Right atrium auricular region (tissue), 2 donors: ENCODE measurements at regions not wholly inside any gene's neighbourhood (a gene's known extent, or its start where the extent isn't known, plus 50 kb on each side); places are given as distances from the start of the nearest gene placed in this dataset.

Experiments
- DNase-seq: peaks from one replicate; pipeline ENCODE4 v3.0.0-alpha.2; 2019; ENCODE audit warnings: low spot score
- H3K27ac ChIP-seq, 2 donors: fragments of 200-600 bp; sonication (generic); 1 replicate in 1 of 2; 2 replicates in 1 of 2; pipeline ENCODE4 v1.5.1; 2016 to 2019
- H3K27me3 ChIP-seq, 2 donors: fragments of 200-600 bp; sonication (generic); one replicate each; pipeline versions ENCODE4 v1.5.1 to v1.6.0; 2017 to 2019
- H3K36me3 ChIP-seq: fragments of 200-600 bp; sonication (generic); one replicate; pipeline ENCODE4 v1.5.1; 2016
- H3K4me1 ChIP-seq, 2 donors: fragments of 200-600 bp; sonication (generic); one replicate each; pipeline versions ENCODE4 v1.5.1 to v1.6.0; 2017 to 2019
- H3K4me3 ChIP-seq, 2 donors: fragments of 200-600 bp; sonication (generic); 1 replicate in 1 of 2; 2 replicates in 1 of 2; pipeline ENCODE4 v1.5.1; 2017 to 2019; ENCODE audit warnings: mild to moderate bottlenecking in 1 of 2, moderate library complexity in 1 of 2
- H3K9me3 ChIP-seq, 2 donors: fragments of 200-600 bp; sonication (generic); one replicate each; pipeline ENCODE4 v1.5.1; 2019
- CTCF ChIP-seq, 2 donors: fragments of 200-600 bp; sonication (generic); IDR thresholded peaks; one replicate each; pipeline ENCODE4 v1.5.1; 2019; ENCODE audit warnings: antibody characterized with exemption in 2 of 2

DNA sequence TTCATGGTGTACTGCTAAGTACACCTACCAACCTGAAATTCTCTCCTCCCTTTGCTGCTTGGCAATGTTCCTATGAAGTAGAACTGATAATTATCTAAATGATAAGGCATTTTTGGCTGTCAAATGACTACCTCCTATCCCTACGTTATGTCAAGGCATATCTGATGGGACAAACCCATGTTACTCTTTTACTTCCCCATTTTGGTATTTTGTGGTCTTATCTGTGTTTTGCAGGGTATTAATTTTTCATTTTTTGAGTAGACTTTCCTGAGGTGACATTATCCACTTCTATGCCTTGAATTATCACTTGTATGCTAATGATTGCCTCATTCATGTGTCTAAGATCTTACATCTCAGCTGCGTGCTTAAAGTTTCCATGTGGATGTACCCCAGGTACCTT is 499.6 kb upstream of the B3GALT2 start:
- Histone ChIP-seq H3K27me3 (no peaks in the 10 kb centered on the region), H3K4me1 (no peaks in the 10 kb centered on the region), H3K27ac (no peak overlapping the region), H3K4me3 (no peak overlapping the region), H3K9me3 (no peaks in the 10 kb centered on the region), H3K36me3 (no peaks in the 10 kb centered on the region)
- no peak for DNase-seq
- no peak for TF ChIP-seq CTCF (IDR thresholded peaks at IDR 0.05)

DNA sequence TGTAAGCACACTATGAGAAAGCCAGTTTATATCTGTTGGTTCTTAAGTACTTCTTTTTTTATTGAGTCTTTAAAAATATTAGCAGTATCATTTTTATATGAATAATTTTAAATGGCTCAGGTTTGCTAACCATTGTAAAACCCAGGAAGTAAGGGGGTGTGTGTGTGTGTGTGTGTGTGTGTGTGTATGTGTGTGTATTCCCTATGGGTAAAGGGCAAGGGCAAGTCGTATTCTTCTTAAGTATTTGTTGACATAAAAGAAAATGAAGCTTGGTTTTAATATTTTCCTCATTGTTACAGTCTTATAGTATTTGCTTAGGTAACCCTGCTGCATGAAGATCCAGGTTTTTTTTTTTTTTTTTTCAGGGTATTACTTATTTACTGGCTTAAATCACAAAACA is 495.0 kb upstream of the B3GALT2 start:
- no peak for TF ChIP-seq CTCF (IDR thresholded peaks at IDR 0.05)
- Histone ChIP-seq H3K4me1 (no peaks in the 10 kb centered on the region), H3K27me3 (no peaks in the 10 kb centered on the region), H3K27ac (no peak overlapping the region), H3K36me3 (no peaks in the 10 kb centered on the region), H3K4me3 (no peak overlapping the region), H3K9me3 (no peaks in the 10 kb centered on the region)
- DNase-seq: no peak

DNA sequence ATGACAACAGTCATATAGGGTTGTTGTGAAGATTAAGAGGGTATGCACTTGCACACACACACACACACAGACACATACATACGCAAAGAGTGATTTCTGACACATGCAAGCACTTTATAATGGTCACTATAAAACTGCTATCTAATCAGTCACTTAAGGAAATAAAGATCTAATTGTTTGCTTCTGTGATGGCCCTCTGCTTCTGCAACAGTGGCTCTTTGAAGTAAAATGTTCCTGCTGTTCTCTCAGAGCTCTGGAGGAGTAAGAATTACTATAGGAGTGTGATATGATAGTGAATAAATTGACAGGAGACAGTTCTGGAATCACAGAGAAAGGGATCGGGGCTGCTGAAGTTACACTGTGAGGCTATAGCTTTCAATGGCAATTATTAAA is 494.5 kb upstream of the B3GALT2 start:
- H3K36me3 ChIP-seq: no peaks in the 10 kb centered on the region
- no peak overlapping the region for H3K27ac ChIP-seq

GRCh38 chr1:193680247-193680923 is 494.0 kb upstream of the B3GALT2 start:
- no peaks in the 10 kb centered on the region for H3K4me1 ChIP-seq
- no peak overlapping the region for H3K4me3 ChIP-seq
- H3K27me3 ChIP-seq: no peaks in the 10 kb centered on the region
- H3K27ac ChIP-seq: no peak overlapping the region
- no peaks in the 10 kb centered on the region for H3K9me3 ChIP-seq
- TF ChIP-seq CTCF (IDR thresholded peaks at IDR 0.05): no peak
- DNase-seq: no peak
- no peaks in the 10 kb centered on the region for H3K36me3 ChIP-seq

More for the DNA sequence above, 494.5 kb upstream of the B3GALT2 start:
- no peak for DNase-seq
- H3K9me3 ChIP-seq: no peaks in the 10 kb centered on the region
- no peak for TF ChIP-seq CTCF (IDR thresholded peaks at IDR 0.05)
- H3K27me3 ChIP-seq: no peaks in the 10 kb centered on the region
- H3K4me1 ChIP-seq: no peaks in the 10 kb centered on the region
- no peak overlapping the region for H3K4me3 ChIP-seq

GRCh38 chr1:193677874-193678273 is 491.5 kb upstream of the B3GALT2 start:
- DNase-seq: no peak
- Histone ChIP-seq H3K4me1 (no peaks in the 10 kb centered on the region), H3K36me3 (no peaks in the 10 kb centered on the region), H3K4me3 (no peak overlapping the region), H3K27me3 (no peaks in the 10 kb centered on the region), H3K27ac (no peak overlapping the region), H3K9me3 (no peaks in the 10 kb centered on the region)
- no peak for TF ChIP-seq CTCF (IDR thresholded peaks at IDR 0.05)

DNA sequence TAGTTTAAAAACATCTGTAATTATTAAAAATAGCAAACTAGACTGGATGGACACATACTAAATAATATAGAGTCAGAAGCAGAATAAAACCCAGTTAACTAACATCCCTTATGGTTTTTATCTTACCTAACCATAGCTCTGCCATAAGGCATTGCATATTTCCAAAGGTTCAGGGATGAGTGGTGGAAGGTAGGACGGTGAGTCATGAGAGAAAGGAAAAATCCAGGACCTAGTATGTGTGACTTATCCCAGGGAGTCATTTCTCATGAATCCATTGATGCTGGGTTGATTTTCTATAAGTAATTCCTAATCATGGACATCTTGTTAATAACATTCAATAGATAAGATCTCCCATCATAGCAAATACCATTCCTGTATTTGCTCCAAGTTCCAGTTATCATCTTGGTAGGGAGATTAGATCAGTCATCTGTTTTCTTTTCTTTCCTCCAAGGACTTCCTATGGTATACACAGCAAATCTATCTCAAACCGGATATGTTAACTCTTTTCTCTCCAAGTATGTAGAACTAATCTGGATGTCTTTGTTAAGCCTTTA is 490.7 kb upstream of the B3GALT2 start:
- H3K4me1 ChIP-seq: no peaks in the 10 kb centered on the region
- no peak overlapping the region for H3K27ac ChIP-seq
- no peaks in the 10 kb centered on the region for H3K9me3 ChIP-seq
- DNase-seq: no peak
- H3K36me3 ChIP-seq: no peaks in the 10 kb centered on the region
- no peak overlapping the region for H3K4me3 ChIP-seq
- no peak for TF ChIP-seq CTCF (IDR thresholded peaks at IDR 0.05)
- H3K27me3 ChIP-seq: no peaks in the 10 kb centered on the region
